Ishikawa (cell line): ENCODE measurements at regions not wholly inside any gene's neighbourhood (a gene's known extent, or its start where the extent isn't known, plus 50 kb on each side); places are given as distances from the start of the nearest gene placed in this dataset.

Experiments
- NFIC ChIP-seq: IDR thresholded peaks from 2 replicates; pipeline ENCODE4 v1.6.1; 2012
- TEAD4 ChIP-seq: IDR thresholded peaks from 2 replicates; pipeline ENCODE4 v1.6.1; 2012
- YY1 ChIP-seq: IDR thresholded peaks from 2 replicates; pipeline ENCODE4 v1.6.1; 2012; ENCODE audit warnings: low read depth
- TF ChIP-seq, protein P1 (sequence below): IDR thresholded peaks from 2 replicates; pipeline ENCODE4 v1.6.1; 2012
- TF ChIP-seq, protein P2 (sequence below): IDR thresholded peaks from 2 replicates; pipeline ENCODE4 v1.6.1; 2012; ENCODE audit warnings: low read depth, mild to moderate bottlenecking

DNA sequence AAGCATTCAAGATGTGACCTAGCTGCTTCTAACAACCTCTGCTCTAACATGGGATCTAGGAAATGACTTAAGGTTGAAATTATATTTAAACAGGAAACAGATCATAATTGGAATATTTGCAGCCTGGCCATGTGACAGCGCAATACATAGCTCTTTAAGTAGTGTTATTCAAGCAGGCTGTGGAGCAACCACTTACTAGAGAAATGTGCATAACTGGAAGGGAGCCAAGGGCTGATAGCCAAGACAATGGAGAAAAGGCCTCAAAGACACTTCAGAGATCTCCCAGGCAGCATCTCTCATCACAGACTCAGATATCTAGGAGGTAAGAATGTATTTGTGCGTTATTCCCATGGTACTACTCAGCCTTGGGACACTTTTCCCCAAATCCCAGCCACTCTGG, 823.0 kb upstream of the PRMT6 start:
- TF ChIP-seq TEAD4: no peak
- TF ChIP-seq NFIC: no peak
- TF ChIP-seq, protein P1, sequence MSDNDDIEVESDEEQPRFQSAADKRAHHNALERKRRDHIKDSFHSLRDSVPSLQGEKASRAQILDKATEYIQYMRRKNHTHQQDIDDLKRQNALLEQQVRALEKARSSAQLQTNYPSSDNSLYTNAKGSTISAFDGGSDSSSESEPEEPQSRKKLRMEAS: no peak
- no peak for TF ChIP-seq YY1
- TF ChIP-seq, protein P2, sequence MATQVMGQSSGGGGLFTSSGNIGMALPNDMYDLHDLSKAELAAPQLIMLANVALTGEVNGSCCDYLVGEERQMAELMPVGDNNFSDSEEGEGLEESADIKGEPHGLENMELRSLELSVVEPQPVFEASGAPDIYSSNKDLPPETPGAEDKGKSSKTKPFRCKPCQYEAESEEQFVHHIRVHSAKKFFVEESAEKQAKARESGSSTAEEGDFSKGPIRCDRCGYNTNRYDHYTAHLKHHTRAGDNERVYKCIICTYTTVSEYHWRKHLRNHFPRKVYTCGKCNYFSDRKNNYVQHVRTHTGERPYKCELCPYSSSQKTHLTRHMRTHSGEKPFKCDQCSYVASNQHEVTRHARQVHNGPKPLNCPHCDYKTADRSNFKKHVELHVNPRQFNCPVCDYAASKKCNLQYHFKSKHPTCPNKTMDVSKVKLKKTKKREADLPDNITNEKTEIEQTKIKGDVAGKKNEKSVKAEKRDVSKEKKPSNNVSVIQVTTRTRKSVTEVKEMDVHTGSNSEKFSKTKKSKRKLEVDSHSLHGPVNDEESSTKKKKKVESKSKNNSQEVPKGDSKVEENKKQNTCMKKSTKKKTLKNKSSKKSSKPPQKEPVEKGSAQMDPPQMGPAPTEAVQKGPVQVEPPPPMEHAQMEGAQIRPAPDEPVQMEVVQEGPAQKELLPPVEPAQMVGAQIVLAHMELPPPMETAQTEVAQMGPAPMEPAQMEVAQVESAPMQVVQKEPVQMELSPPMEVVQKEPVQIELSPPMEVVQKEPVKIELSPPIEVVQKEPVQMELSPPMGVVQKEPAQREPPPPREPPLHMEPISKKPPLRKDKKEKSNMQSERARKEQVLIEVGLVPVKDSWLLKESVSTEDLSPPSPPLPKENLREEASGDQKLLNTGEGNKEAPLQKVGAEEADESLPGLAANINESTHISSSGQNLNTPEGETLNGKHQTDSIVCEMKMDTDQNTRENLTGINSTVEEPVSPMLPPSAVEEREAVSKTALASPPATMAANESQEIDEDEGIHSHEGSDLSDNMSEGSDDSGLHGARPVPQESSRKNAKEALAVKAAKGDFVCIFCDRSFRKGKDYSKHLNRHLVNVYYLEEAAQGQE: no peak
